Panc1 (cell line): ENCODE measurements at regions not wholly inside any gene's neighbourhood (a gene's known extent, or its start where the extent isn't known, plus 50 kb on each side); places are given as distances from the start of the nearest gene placed in this dataset.

Source experiments
- ATAC-seq: fragments of 200-7000 bp; cut with Tn5 transposase; 2 replicates; pipeline ENCODE4 v1.9.1; 2020; ENCODE audit warnings: mild to moderate bottlenecking, moderate library complexity
- BruUV-seq: library from RNA; stranded (reverse); fragments of 400-500 nt; replicated peaks from 2 replicates; lab custom pipeline; 2021; lab: Mats Ljungman, UMichigan
- CTCF ChIA-PET: fragments of 300-600 bp; sonication (Branson Sonifier 250); formaldehyde crosslinking; loops from one replicate; lab custom pipeline; 2022; ENCODE audit warnings: antibody characterized with exemption; lab: Charles Lee
- POLR2A ChIA-PET: fragments of 300-600 bp; sonication (Branson Sonifier 250); formaldehyde crosslinking; loops from one replicate; lab custom pipeline; 2022; ENCODE audit warnings: antibody characterized with exemption; lab: Charles Lee
- DNase-seq: peaks from one replicate; pipeline ENCODE4 v3.0.0-alpha.2; 2010; ENCODE audit warnings: low read depth, low spot score
- H3K27ac ChIP-seq: 2 replicates; pipeline ENCODE4 v1.5.1; 2011; ENCODE audit warnings: mild to moderate bottlenecking, low read length, inconsistent platforms
- H3K27me3 ChIP-seq: fragments of 200-500 bp; sonication (Bioruptor generic); 2 replicates; pipeline ENCODE4 v1.6.0; 2014; ENCODE audit warnings: low read length, inconsistent platforms; ENCODE audit not compliant: control insufficient read depth, insufficient read depth
- H3K36me3 ChIP-seq: fragments of 200-500 bp; sonication (Bioruptor generic); 2 replicates; pipeline ENCODE4 v1.5.1; 2014; ENCODE audit warnings: inconsistent platforms, mild to moderate bottlenecking, low read length, moderate library complexity; ENCODE audit not compliant: control insufficient read depth, insufficient read depth
- H3K4me1 ChIP-seq: 2 replicates; pipeline ENCODE4 v1.5.1; 2011; ENCODE audit warnings: inconsistent platforms, mild to moderate bottlenecking, low read length, moderate library complexity; ENCODE audit not compliant: control insufficient read depth, insufficient read depth
- H3K4me3 ChIP-seq, 2 experiments: 2 replicates each; pipeline ENCODE4 v1.5.1; 2011 to 2012; ENCODE audit warnings: low read depth in 2 of 2, low read length in 2 of 2, mild to moderate bottlenecking in 2 of 2, inconsistent platforms in 1 of 2, moderate library complexity in 1 of 2
- H3K9me3 ChIP-seq: fragments of 200-500 bp; sonication (Bioruptor generic); 2 replicates; pipeline ENCODE4 v1.5.1; 2014; ENCODE audit warnings: low read depth, mild to moderate bottlenecking, inconsistent platforms, low read length, moderate library complexity; ENCODE audit not compliant: control insufficient read depth, insufficient read depth
- CTCF ChIP-seq: fragments of 450-650 bp; IDR thresholded peaks from 2 replicates; pipeline ENCODE4 v1.5.1; 2017; ENCODE audit warnings: mild to moderate bottlenecking
- POLR2AphosphoS5 ChIP-seq: IDR thresholded peaks from 2 replicates; pipeline ENCODE4 v1.6.1; 2012; ENCODE audit warnings: mild to moderate bottlenecking, low read depth, low read length, moderate library complexity
- REST ChIP-seq, 2 experiments: IDR thresholded peaks; 2 replicates each; pipeline ENCODE4 v1.6.1; 2011 to 2012; ENCODE audit warnings: low read depth in 2 of 2, control low read depth in 1 of 2, low read length in 1 of 2, mild to moderate bottlenecking in 1 of 2, moderate library complexity in 1 of 2; ENCODE audit not compliant: insufficient read depth in 1 of 2
- SIN3A ChIP-seq: IDR thresholded peaks from 2 replicates; pipeline ENCODE4 v1.6.1; 2012; ENCODE audit warnings: low read depth, mild to moderate bottlenecking, low read length, moderate library complexity, borderline replicate concordance; ENCODE audit not compliant: insufficient read depth
- TCF7L2 ChIP-seq: IDR thresholded peaks from 2 replicates; pipeline ENCODE4 v1.6.1; 2011; ENCODE audit warnings: mild to moderate bottlenecking, low read depth, low read length, inconsistent platforms
- in situ Hi-C: cut with HindIII; loops from 2 replicates; pipeline ENCODE4 v1.10.0; 2016; ENCODE audit warnings: low sequenced_read_pairs, low pct_unique_long_range_greater_than_20kb
- intact Hi-C: fragments of 100-400 bp; cut with micrococcal nuclease; formaldehyde crosslinking; loops from one replicate; pipeline ENCODE4 v1.10.0; 2022; ENCODE audit not compliant: unreplicated experiment

- ChIA-PET CTCF (no interaction called here), POLR2A (no interaction called here)
- BruUV-seq = no TSS peak
- Histone ChIP-seq H3K36me3 (no peaks in the 10 kb centered on the region), H3K9me3 (no peaks in the 10 kb centered on the region), H3K4me1 (no peaks in the 10 kb centered on the region), H3K27ac (no peak overlapping the region), H3K27me3 (peaks cover 16% of the 10 kb centered on the region), H3K4me3 (no peak overlapping the region)
- no peak for TF ChIP-seq TCF7L2
- no peak for TF ChIP-seq SIN3A
- no peak for TF ChIP-seq CTCF
- TF ChIP-seq POLR2AphosphoS5 = no peak
- no peak for TF ChIP-seq REST (IDR thresholded peaks at IDR 0.05; ENCODE audit: insufficient read depth in 1 of 2, low read depth in 2 of 2, low read length in 1 of 2)
- intact Hi-C loops = no loop called here
- ATAC-seq = no peak
- in situ Hi-C loops = no loop called here
- no peak for DNase-seq
Measured at GRCh38 chr7:32415936-32416335, 74.2 kb downstream of the LSM5 start.

- ATAC-seq (no peak), DNase-seq (no peak)
- no TSS peak for BruUV-seq
- ChIA-PET CTCF (no interaction called here), POLR2A (no interaction called here)
- in situ Hi-C loops (no loop called here), intact Hi-C loops (no loop called here)
- no peaks in the 10 kb centered on the region for H3K9me3 ChIP-seq
- H3K27me3 ChIP-seq = peaks cover 16% of the 10 kb centered on the region
- H3K4me3 ChIP-seq = no peak overlapping the region
- TF ChIP-seq POLR2AphosphoS5 (no peak), TCF7L2 (no peak), REST (IDR thresholded peaks at IDR 0.05; ENCODE audit: insufficient read depth in 1 of 2, low read depth in 2 of 2, low read length in 1 of 2) (no peak), CTCF (no peak), SIN3A (no peak)
- no peak overlapping the region for H3K27ac ChIP-seq
- H3K36me3 ChIP-seq = no peaks in the 10 kb centered on the region
- no peaks in the 10 kb centered on the region for H3K4me1 ChIP-seq
Measured at GRCh38 chr7:32415519-32415918, 74.7 kb downstream of the LSM5 start.
